K562 (cell line): ENCODE measurements at regions not wholly inside any gene's neighbourhood (a gene's known extent, or its start where the extent isn't known, plus 50 kb on each side); places are given as distances from the start of the nearest gene placed in this dataset.

Experiments used
- CBFB ChIP-seq: sonication (generic); formaldehyde crosslinking; IDR thresholded peaks from 2 replicates; pipeline ENCODE4 v1.4.0; 2020; ENCODE audit warnings: mild to moderate bottlenecking, missing genetic modification reagents
- MBD2 ChIP-seq: sonication (generic); IDR thresholded peaks from 2 replicates; pipeline ENCODE4 v1.6.1; 2016; ENCODE audit warnings: low read depth, borderline replicate concordance
- NCOA1 ChIP-seq: fragments of 450-650 bp; IDR thresholded peaks from 2 replicates; pipeline ENCODE4 v1.6.1; 2016; ENCODE audit warnings: low read depth
- NFATC3 ChIP-seq: fragments of 450-650 bp; IDR thresholded peaks from 2 replicates; pipeline ENCODE4 v1.6.1; 2017; ENCODE audit warnings: mild to moderate bottlenecking
- RAD51 ChIP-seq: fragments of 450-650 bp; IDR thresholded peaks from 2 replicates; pipeline ENCODE4 v1.7.1; 2016; ENCODE audit warnings: low read depth, mild to moderate bottlenecking, borderline replicate concordance
- RFX5 ChIP-seq: IDR thresholded peaks from 2 replicates; pipeline ENCODE4 v1.6.1; 2011; ENCODE audit warnings: low read depth, mild to moderate bottlenecking, improper control_type of control experiment, low read length
- SMARCE1 ChIP-seq: fragments of 450-650 bp; IDR thresholded peaks from 2 replicates; pipeline ENCODE4 v1.7.1; 2016; ENCODE audit warnings: mild to moderate bottlenecking
- SMC3 ChIP-seq: conservative IDR thresholded peaks from 2 replicates; pipeline ENCODE4 v1.6.1; 2011; ENCODE audit warnings: low read depth, low read length, improper control_type of control experiment; ENCODE audit not compliant: insufficient read depth
- ZNF384 ChIP-seq: IDR thresholded peaks from 2 replicates; pipeline ENCODE4 v1.6.1; 2012; ENCODE audit warnings: low read depth, low read length, improper control_type of control experiment
- TF ChIP-seq, protein P1 (sequence below): sonication (generic); formaldehyde crosslinking; IDR thresholded peaks from 2 replicates; pipeline ENCODE4 v1.8.0; 2022; ENCODE audit warnings: mild to moderate bottlenecking, missing genetic modification reagents
- TF ChIP-seq, protein P2 (sequence below): fragments of 150-350 bp; conservative IDR thresholded peaks from 2 replicates; pipeline ENCODE4 v1.6.1; 2014; ENCODE audit warnings: low read length
- TF ChIP-seq, protein P3 (sequence below): fragments of 450-650 bp; formaldehyde crosslinking; IDR thresholded peaks from 2 replicates; pipeline ENCODE4 v1.4.0; 2022; ENCODE audit warnings: missing genetic modification characterization
- TF ChIP-seq, protein P4 (sequence below), 3 experiments: IDR thresholded peaks in 2 of 3; conservative IDR thresholded peaks in 1 of 3; 2 replicates each; pipeline ENCODE4 v1.5.1; 2011 to 2012; ENCODE audit warnings: low read length in 3 of 3, mild to moderate bottlenecking in 3 of 3, control low read depth in 2 of 3, improper control_type of control experiment in 1 of 3, inconsistent platforms in 1 of 3, low read depth in 1 of 3, mixed read lengths in 1 of 3, moderate library complexity in 1 of 3; ENCODE audit not compliant: insufficient read depth in 2 of 3
- TF ChIP-seq, protein P5 (sequence below): IDR thresholded peaks from 3 replicates; pipeline ENCODE4 v1.6.1; 2011; ENCODE audit warnings: borderline replicate concordance, mild to moderate bottlenecking, moderate library complexity; ENCODE audit not compliant: insufficient read length; ENCODE audit errors: extremely low read depth

DNA sequence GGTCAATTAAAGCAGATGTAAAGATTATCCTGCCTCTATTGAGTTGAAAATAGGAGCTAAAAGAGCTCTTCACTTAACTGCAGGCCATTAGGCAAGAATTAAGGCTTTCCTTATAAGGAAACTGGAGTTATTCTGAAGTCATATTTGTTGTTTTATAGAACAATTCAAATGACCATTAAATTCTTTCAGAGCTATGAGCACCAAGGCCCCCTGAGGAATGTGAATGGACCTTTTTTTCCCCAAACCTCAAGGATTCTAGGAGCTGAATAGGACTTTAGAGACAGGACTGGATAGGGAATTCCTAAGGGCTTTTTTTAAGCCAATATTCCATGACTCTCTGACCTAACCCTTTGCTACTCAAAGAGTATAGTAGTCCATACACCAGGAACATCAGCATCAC, 565.7 kb upstream of the BTBD3 start:
- TF ChIP-seq, protein P1, sequence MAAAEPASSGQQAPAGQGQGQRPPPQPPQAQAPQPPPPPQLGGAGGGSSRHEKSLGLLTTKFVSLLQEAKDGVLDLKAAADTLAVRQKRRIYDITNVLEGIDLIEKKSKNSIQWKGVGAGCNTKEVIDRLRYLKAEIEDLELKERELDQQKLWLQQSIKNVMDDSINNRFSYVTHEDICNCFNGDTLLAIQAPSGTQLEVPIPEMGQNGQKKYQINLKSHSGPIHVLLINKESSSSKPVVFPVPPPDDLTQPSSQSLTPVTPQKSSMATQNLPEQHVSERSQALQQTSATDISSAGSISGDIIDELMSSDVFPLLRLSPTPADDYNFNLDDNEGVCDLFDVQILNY (CRISPR knock-in tag), result no peak
- TF ChIP-seq, protein P2, sequence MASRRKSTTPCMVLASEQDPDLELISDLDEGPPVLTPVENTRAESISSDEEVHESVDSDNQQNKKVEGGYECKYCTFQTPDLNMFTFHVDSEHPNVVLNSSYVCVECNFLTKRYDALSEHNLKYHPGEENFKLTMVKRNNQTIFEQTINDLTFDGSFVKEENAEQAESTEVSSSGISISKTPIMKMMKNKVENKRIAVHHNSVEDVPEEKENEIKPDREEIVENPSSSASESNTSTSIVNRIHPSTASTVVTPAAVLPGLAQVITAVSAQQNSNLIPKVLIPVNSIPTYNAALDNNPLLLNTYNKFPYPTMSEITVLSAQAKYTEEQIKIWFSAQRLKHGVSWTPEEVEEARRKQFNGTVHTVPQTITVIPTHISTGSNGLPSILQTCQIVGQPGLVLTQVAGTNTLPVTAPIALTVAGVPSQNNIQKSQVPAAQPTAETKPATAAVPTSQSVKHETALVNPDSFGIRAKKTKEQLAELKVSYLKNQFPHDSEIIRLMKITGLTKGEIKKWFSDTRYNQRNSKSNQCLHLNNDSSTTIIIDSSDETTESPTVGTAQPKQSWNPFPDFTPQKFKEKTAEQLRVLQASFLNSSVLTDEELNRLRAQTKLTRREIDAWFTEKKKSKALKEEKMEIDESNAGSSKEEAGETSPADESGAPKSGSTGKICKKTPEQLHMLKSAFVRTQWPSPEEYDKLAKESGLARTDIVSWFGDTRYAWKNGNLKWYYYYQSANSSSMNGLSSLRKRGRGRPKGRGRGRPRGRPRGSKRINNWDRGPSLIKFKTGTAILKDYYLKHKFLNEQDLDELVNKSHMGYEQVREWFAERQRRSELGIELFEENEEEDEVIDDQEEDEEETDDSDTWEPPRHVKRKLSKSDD, result no peak
- TF ChIP-seq NFATC3 (no peak), NCOA1 (no peak), ZNF384 (no peak), RAD51 (no peak), MBD2 (no peak), RFX5 (no peak), CBFB (no peak), SMARCE1 (no peak), SMC3 (no peak)
- TF ChIP-seq, protein P3, sequence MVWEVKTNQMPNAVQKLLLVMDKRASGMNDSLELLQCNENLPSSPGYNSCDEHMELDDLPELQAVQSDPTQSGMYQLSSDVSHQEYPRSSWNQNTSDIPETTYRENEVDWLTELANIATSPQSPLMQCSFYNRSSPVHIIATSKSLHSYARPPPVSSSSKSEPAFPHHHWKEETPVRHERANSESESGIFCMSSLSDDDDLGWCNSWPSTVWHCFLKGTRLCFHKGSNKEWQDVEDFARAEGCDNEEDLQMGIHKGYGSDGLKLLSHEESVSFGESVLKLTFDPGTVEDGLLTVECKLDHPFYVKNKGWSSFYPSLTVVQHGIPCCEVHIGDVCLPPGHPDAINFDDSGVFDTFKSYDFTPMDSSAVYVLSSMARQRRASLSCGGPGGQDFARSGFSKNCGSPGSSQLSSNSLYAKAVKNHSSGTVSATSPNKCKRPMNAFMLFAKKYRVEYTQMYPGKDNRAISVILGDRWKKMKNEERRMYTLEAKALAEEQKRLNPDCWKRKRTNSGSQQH, result no peak
- TF ChIP-seq, protein P4, sequence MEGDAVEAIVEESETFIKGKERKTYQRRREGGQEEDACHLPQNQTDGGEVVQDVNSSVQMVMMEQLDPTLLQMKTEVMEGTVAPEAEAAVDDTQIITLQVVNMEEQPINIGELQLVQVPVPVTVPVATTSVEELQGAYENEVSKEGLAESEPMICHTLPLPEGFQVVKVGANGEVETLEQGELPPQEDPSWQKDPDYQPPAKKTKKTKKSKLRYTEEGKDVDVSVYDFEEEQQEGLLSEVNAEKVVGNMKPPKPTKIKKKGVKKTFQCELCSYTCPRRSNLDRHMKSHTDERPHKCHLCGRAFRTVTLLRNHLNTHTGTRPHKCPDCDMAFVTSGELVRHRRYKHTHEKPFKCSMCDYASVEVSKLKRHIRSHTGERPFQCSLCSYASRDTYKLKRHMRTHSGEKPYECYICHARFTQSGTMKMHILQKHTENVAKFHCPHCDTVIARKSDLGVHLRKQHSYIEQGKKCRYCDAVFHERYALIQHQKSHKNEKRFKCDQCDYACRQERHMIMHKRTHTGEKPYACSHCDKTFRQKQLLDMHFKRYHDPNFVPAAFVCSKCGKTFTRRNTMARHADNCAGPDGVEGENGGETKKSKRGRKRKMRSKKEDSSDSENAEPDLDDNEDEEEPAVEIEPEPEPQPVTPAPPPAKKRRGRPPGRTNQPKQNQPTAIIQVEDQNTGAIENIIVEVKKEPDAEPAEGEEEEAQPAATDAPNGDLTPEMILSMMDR (IDR thresholded peaks at IDR 0.05 in 2 of 3, conservative IDR thresholded peaks at IDR 0.05 in 1 of 3; ENCODE audit: insufficient read depth in 2 of 3, low read depth in 1 of 3, low read length in 3 of 3), result no peak
- TF ChIP-seq, protein P5, sequence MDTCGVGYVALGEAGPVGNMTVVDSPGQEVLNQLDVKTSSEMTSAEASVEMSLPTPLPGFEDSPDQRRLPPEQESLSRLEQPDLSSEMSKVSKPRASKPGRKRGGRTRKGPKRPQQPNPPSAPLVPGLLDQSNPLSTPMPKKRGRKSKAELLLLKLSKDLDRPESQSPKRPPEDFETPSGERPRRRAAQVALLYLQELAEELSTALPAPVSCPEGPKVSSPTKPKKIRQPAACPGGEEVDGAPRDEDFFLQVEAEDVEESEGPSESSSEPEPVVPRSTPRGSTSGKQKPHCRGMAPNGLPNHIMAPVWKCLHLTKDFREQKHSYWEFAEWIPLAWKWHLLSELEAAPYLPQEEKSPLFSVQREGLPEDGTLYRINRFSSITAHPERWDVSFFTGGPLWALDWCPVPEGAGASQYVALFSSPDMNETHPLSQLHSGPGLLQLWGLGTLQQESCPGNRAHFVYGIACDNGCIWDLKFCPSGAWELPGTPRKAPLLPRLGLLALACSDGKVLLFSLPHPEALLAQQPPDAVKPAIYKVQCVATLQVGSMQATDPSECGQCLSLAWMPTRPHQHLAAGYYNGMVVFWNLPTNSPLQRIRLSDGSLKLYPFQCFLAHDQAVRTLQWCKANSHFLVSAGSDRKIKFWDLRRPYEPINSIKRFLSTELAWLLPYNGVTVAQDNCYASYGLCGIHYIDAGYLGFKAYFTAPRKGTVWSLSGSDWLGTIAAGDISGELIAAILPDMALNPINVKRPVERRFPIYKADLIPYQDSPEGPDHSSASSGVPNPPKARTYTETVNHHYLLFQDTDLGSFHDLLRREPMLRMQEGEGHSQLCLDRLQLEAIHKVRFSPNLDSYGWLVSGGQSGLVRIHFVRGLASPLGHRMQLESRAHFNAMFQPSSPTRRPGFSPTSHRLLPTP, result no peak
